K562 (cell line): ENCODE measurements at regions not wholly inside any gene's neighbourhood (a gene's known extent, or its start where the extent isn't known, plus 50 kb on each side); places are given as distances from the start of the nearest gene placed in this dataset.

Experiments used
- ATAC-seq: fragments of 200-7000 bp; cut with Tn5 transposase; 3 replicates; pipeline ENCODE4 v1.9.1; 2020; ENCODE audit warnings: moderate library complexity
- BruUV-seq: library from RNA; stranded (reverse); fragments of 400-500 nt; replicated peaks from 2 replicates; lab custom pipeline; 2021; lab: Mats Ljungman, UMichigan
- CTCF ChIA-PET: fragments of 300-600 bp; formaldehyde crosslinking; extraction: SDS; loops from one replicate; lab custom pipeline; 2021; ENCODE audit warnings: low intra/inter-chr PET ratio; lab: Yijun Ruan, JAX
- POLR2A ChIA-PET: fragments of 300-600, 350-650 bp; sonication (Branson Sonifier 250); formaldehyde crosslinking; extraction: SDS; loops from one replicate; lab custom pipeline; 2021; ENCODE audit warnings: antibody characterized with exemption, inconsistent platforms; lab: Yijun Ruan, JAX
- DNase-seq, 4 experiments: peaks; one replicate each; pipeline versions ENCODE4 v3.0.0 to v3.0.0-alpha.2; 2011 to 2018; ENCODE audit warnings: low spot score in 3 of 4, mixed read lengths in 3 of 4; ENCODE audit errors: extremely low read depth in 1 of 4
- FAIRE-seq: peaks from 2 replicates; lab custom pipeline; 2011; peaks lifted over from hg19 to GRCh38; lab: Jason Lieb, UNC
- H2AFZ ChIP-seq: 2 replicates; pipeline ENCODE4 v1.6.0; 2011; ENCODE audit warnings: low read depth, low read length, control low read depth, inconsistent platforms
- H3K27ac ChIP-seq: fragments of 200-600 bp; 3 replicates; pipeline ENCODE4 v1.8.0; 2011; ENCODE audit warnings: low read depth, mild to moderate bottlenecking, control low read depth, inconsistent platforms, low read length, moderate library complexity, mixed read lengths; ENCODE audit errors: extremely low read depth
- H3K27me3 ChIP-seq, 2 experiments: fragments of 300-600 bp in 1 of 2; 2 replicates in 1 of 2; 3 replicates in 1 of 2; pipeline versions ENCODE4 v1.6.0 to v1.8.0; 2011; ENCODE audit warnings: inconsistent platforms in 2 of 2, low read length in 2 of 2, mild to moderate bottlenecking in 1 of 2, mixed read lengths in 1 of 2, moderate library complexity in 1 of 2; ENCODE audit not compliant: control insufficient read depth in 2 of 2, insufficient read depth in 2 of 2
- H3K36me3 ChIP-seq: fragments of 300-600 bp; 3 replicates; pipeline ENCODE4 v1.8.0; 2011; ENCODE audit warnings: mild to moderate bottlenecking, low read length, inconsistent platforms; ENCODE audit not compliant: control insufficient read depth, insufficient read depth
- H3K4me1 ChIP-seq, 2 experiments: fragments of 200-600 bp in 1 of 2; replicated peaks in 1 of 2; 2 replicates in 1 of 2; 3 replicates in 1 of 2; pipeline versions ENCODE4 v1.5.1 to v1.8.0; 2011; ENCODE audit warnings: inconsistent platforms in 2 of 2, low read length in 2 of 2, mild to moderate bottlenecking in 1 of 2, mixed read lengths in 1 of 2, moderate library complexity in 1 of 2; ENCODE audit not compliant: control insufficient read depth in 2 of 2, insufficient read depth in 2 of 2
- H3K4me2 ChIP-seq: 2 replicates; pipeline ENCODE4 v1.6.1; 2011; ENCODE audit warnings: low read length, control low read depth, inconsistent platforms, mixed read lengths; ENCODE audit not compliant: insufficient read depth
- H3K4me3 ChIP-seq: fragments of 200-600 bp; sonication (generic), shearing (Covaris generic); 2 replicates; pipeline ENCODE4 v1.5.1; 2016; ENCODE audit warnings: control low read depth, inconsistent platforms
- H3K79me2 ChIP-seq: fragments of 200-600 bp; 3 replicates; pipeline ENCODE4 v1.8.0; 2011; ENCODE audit warnings: low read length, inconsistent platforms; ENCODE audit not compliant: control insufficient read depth, insufficient read depth
- H3K9ac ChIP-seq, 2 experiments: 2 replicates each; pipeline versions ENCODE4 v1.6.0 to v1.6.1; 2011; ENCODE audit warnings: low read depth in 2 of 2, low read length in 2 of 2, control low read depth in 1 of 2, inconsistent platforms in 1 of 2, mild to moderate bottlenecking in 1 of 2, mixed read lengths in 1 of 2; ENCODE audit not compliant: insufficient read depth in 1 of 2
- H3K9me1 ChIP-seq: one replicate; pipeline ENCODE4 v1.6.0; 2011; ENCODE audit warnings: inconsistent platforms, mild to moderate bottlenecking, low read length, moderate library complexity; ENCODE audit not compliant: control insufficient read depth, insufficient read depth
- H3K9me3 ChIP-seq: replicated peaks from 2 replicates; pipeline ENCODE4 v1.5.1; 2011; ENCODE audit warnings: low read depth, low read length, inconsistent platforms; ENCODE audit not compliant: control insufficient read depth, insufficient read depth
- H4K20me1 ChIP-seq: replicated peaks from 2 replicates; pipeline ENCODE4 v1.6.1; 2011; ENCODE audit warnings: low read length, inconsistent platforms, mixed read lengths; ENCODE audit not compliant: control insufficient read depth, insufficient read depth
- FOSL1 ChIP-seq: fragments of 200-800 bp; sonication (Bioruptor generic); conservative IDR thresholded peaks from 2 replicates; pipeline ENCODE4 v1.6.1; 2016; ENCODE audit warnings: missing genetic modification characterization, missing compliant biosample characterization
- HNRNPLL ChIP-seq: fragments of 200-400 bp; formaldehyde crosslinking; IDR thresholded peaks from 2 replicates; pipeline ENCODE4 v1.6.1; 2017; ENCODE audit warnings: low read length, low read depth, mild to moderate bottlenecking; ENCODE audit not compliant: poor library complexity, severe bottlenecking
- KLF1 ChIP-seq: fragments of 450-650 bp; IDR thresholded peaks from 2 replicates; pipeline ENCODE4 v1.6.1; 2016; ENCODE audit warnings: missing genetic modification characterization, missing compliant biosample characterization
- MCM3 ChIP-seq: fragments of 450-650 bp; IDR thresholded peaks from 2 replicates; pipeline ENCODE4 v1.6.1; 2016
- MECOM ChIP-seq: fragments of 250-450 bp; sonication (Bioruptor Pico); IDR thresholded peaks from 2 replicates; pipeline ENCODE4 v1.8.0; 2022; ENCODE audit warnings: inconsistent platforms
- PTBP1 ChIP-seq: fragments of 200-400 bp; formaldehyde crosslinking; IDR thresholded peaks from 2 replicates; pipeline ENCODE4 v1.6.1; 2017; ENCODE audit warnings: low read depth, low read length
- ZNF121 ChIP-seq: sonication (generic); formaldehyde crosslinking; conservative IDR thresholded peaks from 2 replicates; pipeline ENCODE4 v1.8.0; 2022; ENCODE audit warnings: missing genetic modification reagents
- WGBS: fragments of 100-300 bp; shearing (Covaris generic); methylation state at CpG from one replicate; pipeline ENCODE4 v1.1.6; 2016; ENCODE audit warnings: low coverage, mixed read lengths; ENCODE audit not compliant: insufficient coverage; ENCODE audit errors: missing lambda C conversion rate; 5-methylcytosine and 5-hydroxymethylcytosine counted together
- in situ Hi-C: fragments of 300-500 bp; cut with MboI; formaldehyde crosslinking; loops from 4 replicates; pipeline ENCODE4 v1.15.0; 2018; ENCODE audit warnings: inconsistent platforms, mixed read lengths
- intact Hi-C: fragments of 100-400 bp; cut with micrococcal nuclease; formaldehyde crosslinking; loops from 2 replicates; pipeline ENCODE4 v1.14.2; 2022
- TF ChIP-seq, protein P1 (sequence below): fragments of 450-650 bp; formaldehyde crosslinking; IDR thresholded peaks from 2 replicates; pipeline ENCODE4 v1.4.0; 2020; ENCODE audit warnings: mild to moderate bottlenecking, moderate library complexity
- TF ChIP-seq, protein P2 (sequence below): fragments of 250-450 bp; sonication (Bioruptor Pico); IDR thresholded peaks from 2 replicates; pipeline ENCODE4 v1.9.0; 2021; ENCODE audit warnings: mild to moderate bottlenecking, inconsistent platforms

DNA sequence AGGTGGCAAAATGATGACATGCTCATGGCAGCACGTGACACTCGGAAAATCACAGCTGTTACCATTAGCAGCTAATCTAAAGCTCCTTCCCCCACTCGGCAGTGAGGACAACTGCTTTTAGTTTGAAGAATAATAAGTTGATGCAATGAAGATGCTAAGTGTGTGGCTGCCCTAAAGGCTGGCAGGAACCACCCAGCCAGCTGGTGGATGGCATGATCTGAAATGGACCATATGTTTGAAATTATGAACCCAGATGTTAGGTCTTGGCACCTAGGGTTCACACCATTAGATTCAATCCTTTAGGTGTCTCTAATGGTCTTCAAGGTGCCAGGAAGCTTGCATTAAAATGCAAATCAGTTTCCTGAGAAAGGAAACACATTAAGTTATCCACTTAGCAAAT, 230.1 kb downstream of the WDR11 start:
- Histone ChIP-seq H3K36me3 (no peaks in the 10 kb centered on the region), H4K20me1 (no peaks in the 10 kb centered on the region; the same call in 1 of the 2 replicates), H3K9ac (no peak overlapping the region), H3K4me3 (no peak overlapping the region), H3K27ac (no peak overlapping the region), H3K79me2 (no peaks in the 10 kb centered on the region), H2AFZ (no peak overlapping the region), H3K4me2 (no peak overlapping the region), H3K9me3 (no peaks in the 10 kb centered on the region), H3K27me3 (0 out of 5 replicates have a peak, but pooled peaks cover 0 to 16% of the 10 kb centered on the region in 2 experiments), H3K4me1 (no peaks in the 10 kb centered on the region), H3K9me1 (no peaks in the 10 kb centered on the region)
- CTCF ChIA-PET = no interaction called here
- FAIRE-seq (no peak), ATAC-seq (no peak), DNase-seq (no peak)
- intact Hi-C loops (no loop called here), in situ Hi-C loops (no loop called here)
- 0% methylated on average over 3 of the region's 3 CpGs for WGBS
- TF ChIP-seq KLF1 (tag) = no peak
- TF ChIP-seq, protein P1, sequence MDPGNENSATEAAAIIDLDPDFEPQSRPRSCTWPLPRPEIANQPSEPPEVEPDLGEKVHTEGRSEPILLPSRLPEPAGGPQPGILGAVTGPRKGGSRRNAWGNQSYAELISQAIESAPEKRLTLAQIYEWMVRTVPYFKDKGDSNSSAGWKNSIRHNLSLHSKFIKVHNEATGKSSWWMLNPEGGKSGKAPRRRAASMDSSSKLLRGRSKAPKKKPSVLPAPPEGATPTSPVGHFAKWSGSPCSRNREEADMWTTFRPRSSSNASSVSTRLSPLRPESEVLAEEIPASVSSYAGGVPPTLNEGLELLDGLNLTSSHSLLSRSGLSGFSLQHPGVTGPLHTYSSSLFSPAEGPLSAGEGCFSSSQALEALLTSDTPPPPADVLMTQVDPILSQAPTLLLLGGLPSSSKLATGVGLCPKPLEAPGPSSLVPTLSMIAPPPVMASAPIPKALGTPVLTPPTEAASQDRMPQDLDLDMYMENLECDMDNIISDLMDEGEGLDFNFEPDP = no peak
- no peak for TF ChIP-seq MECOM (CRISPR knock-in tag)
- no peak for TF ChIP-seq PTBP1
- TF ChIP-seq ZNF121 (CRISPR knock-in tag) = no peak
- no peak for TF ChIP-seq MCM3
- TF ChIP-seq, protein P2, sequence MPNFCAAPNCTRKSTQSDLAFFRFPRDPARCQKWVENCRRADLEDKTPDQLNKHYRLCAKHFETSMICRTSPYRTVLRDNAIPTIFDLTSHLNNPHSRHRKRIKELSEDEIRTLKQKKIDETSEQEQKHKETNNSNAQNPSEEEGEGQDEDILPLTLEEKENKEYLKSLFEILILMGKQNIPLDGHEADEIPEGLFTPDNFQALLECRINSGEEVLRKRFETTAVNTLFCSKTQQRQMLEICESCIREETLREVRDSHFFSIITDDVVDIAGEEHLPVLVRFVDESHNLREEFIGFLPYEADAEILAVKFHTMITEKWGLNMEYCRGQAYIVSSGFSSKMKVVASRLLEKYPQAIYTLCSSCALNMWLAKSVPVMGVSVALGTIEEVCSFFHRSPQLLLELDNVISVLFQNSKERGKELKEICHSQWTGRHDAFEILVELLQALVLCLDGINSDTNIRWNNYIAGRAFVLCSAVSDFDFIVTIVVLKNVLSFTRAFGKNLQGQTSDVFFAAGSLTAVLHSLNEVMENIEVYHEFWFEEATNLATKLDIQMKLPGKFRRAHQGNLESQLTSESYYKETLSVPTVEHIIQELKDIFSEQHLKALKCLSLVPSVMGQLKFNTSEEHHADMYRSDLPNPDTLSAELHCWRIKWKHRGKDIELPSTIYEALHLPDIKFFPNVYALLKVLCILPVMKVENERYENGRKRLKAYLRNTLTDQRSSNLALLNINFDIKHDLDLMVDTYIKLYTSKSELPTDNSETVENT (CRISPR knock-in tag) = no peak
- TF ChIP-seq FOSL1 (tag) = no peak
- no peak for TF ChIP-seq HNRNPLL
- POLR2A ChIA-PET = no interaction called here
- no TSS peak for BruUV-seq
